ENCODE measurements at regions not wholly inside any gene's neighbourhood (a gene's known extent, or its start where the extent isn't known, plus 50 kb on each side); places are given as distances from the start of the nearest gene placed in this dataset.

DNA sequence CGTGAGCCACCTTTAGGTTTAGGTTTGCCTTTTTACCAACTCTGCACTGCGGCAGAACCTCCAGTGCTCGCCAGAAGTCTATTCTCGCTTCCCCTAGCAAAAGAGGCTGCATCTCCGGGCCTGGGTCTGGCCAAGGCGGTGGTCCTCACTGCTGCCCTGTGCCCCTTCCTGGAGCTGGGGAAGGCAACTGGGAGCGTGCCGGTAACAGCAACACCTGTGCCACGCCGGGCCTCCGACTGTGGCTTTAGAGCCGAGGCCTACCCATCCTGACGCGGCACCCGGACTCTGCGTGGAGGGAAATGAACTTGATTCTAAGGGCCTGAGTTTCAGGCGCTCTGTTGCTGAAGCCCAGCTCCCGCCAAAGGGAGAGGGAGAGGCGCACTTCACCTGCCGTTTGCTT, 82.4 kb upstream of the SPATA31C2 start:
- H3K36me3 ChIP-seq (ENCODE audit: insufficient read depth), result no peaks in the 10 kb centered on the region
- H3K4me2 ChIP-seq, result peak overlapping the region; percentile 49
- H3K27ac ChIP-seq (ENCODE audit: low read depth), result no peak overlapping the region
- no peak overlapping the region for H3K27ac Mint-ChIP-seq
- no peaks in the 10 kb centered on the region for H4K20me1 ChIP-seq (replicated peaks; ENCODE audit: insufficient read depth)
- H3K27me3 Mint-ChIP-seq (ENCODE audit: insufficient read depth, low read depth, poor library complexity), result no peaks in the 10 kb centered on the region
- peak; percentile 62 for ATAC-seq
- DNase-seq (ENCODE audit: low spot score), result peak; percentile 61
- H3K9me3 Mint-ChIP-seq, result no peaks in the 10 kb centered on the region
- TF ChIP-seq, protein P1, sequence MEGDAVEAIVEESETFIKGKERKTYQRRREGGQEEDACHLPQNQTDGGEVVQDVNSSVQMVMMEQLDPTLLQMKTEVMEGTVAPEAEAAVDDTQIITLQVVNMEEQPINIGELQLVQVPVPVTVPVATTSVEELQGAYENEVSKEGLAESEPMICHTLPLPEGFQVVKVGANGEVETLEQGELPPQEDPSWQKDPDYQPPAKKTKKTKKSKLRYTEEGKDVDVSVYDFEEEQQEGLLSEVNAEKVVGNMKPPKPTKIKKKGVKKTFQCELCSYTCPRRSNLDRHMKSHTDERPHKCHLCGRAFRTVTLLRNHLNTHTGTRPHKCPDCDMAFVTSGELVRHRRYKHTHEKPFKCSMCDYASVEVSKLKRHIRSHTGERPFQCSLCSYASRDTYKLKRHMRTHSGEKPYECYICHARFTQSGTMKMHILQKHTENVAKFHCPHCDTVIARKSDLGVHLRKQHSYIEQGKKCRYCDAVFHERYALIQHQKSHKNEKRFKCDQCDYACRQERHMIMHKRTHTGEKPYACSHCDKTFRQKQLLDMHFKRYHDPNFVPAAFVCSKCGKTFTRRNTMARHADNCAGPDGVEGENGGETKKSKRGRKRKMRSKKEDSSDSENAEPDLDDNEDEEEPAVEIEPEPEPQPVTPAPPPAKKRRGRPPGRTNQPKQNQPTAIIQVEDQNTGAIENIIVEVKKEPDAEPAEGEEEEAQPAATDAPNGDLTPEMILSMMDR (conservative IDR thresholded peaks at IDR 0.05; ENCODE audit: low read depth in 2 of 2), result no peak
- TF ChIP-seq ZNF114 (CRISPR knock-in tag; IDR thresholded peaks at IDR 0.05) (no peak), POLR2AphosphoS5 (IDR thresholded peaks at IDR 0.05; ENCODE audit: low read depth) (no peak), EZH2 (IDR thresholded peaks at IDR 0.05; ENCODE audit: low read depth, unreplicated experiment) (no peak), STAT1 (IDR thresholded peaks at IDR 0.05; ENCODE audit: unreplicated experiment) (no peak), JUNB (IDR thresholded peaks at IDR 0.05; ENCODE audit: unreplicated experiment) (no peak), EZH2phosphoT487 (IDR thresholded peaks at IDR 0.05; ENCODE audit: unreplicated experiment) (no peak), CREB1 (CRISPR knock-in tag; IDR thresholded peaks at IDR 0.05; ENCODE audit: low read depth) (no peak), NANOG (IDR thresholded peaks at IDR 0.05; ENCODE audit: borderline replicate concordance) (no peak), ZNF331 (CRISPR knock-in tag; IDR thresholded peaks at IDR 0.05; ENCODE audit: low read depth) (no peak)
- TF ChIP-seq, protein P2, sequence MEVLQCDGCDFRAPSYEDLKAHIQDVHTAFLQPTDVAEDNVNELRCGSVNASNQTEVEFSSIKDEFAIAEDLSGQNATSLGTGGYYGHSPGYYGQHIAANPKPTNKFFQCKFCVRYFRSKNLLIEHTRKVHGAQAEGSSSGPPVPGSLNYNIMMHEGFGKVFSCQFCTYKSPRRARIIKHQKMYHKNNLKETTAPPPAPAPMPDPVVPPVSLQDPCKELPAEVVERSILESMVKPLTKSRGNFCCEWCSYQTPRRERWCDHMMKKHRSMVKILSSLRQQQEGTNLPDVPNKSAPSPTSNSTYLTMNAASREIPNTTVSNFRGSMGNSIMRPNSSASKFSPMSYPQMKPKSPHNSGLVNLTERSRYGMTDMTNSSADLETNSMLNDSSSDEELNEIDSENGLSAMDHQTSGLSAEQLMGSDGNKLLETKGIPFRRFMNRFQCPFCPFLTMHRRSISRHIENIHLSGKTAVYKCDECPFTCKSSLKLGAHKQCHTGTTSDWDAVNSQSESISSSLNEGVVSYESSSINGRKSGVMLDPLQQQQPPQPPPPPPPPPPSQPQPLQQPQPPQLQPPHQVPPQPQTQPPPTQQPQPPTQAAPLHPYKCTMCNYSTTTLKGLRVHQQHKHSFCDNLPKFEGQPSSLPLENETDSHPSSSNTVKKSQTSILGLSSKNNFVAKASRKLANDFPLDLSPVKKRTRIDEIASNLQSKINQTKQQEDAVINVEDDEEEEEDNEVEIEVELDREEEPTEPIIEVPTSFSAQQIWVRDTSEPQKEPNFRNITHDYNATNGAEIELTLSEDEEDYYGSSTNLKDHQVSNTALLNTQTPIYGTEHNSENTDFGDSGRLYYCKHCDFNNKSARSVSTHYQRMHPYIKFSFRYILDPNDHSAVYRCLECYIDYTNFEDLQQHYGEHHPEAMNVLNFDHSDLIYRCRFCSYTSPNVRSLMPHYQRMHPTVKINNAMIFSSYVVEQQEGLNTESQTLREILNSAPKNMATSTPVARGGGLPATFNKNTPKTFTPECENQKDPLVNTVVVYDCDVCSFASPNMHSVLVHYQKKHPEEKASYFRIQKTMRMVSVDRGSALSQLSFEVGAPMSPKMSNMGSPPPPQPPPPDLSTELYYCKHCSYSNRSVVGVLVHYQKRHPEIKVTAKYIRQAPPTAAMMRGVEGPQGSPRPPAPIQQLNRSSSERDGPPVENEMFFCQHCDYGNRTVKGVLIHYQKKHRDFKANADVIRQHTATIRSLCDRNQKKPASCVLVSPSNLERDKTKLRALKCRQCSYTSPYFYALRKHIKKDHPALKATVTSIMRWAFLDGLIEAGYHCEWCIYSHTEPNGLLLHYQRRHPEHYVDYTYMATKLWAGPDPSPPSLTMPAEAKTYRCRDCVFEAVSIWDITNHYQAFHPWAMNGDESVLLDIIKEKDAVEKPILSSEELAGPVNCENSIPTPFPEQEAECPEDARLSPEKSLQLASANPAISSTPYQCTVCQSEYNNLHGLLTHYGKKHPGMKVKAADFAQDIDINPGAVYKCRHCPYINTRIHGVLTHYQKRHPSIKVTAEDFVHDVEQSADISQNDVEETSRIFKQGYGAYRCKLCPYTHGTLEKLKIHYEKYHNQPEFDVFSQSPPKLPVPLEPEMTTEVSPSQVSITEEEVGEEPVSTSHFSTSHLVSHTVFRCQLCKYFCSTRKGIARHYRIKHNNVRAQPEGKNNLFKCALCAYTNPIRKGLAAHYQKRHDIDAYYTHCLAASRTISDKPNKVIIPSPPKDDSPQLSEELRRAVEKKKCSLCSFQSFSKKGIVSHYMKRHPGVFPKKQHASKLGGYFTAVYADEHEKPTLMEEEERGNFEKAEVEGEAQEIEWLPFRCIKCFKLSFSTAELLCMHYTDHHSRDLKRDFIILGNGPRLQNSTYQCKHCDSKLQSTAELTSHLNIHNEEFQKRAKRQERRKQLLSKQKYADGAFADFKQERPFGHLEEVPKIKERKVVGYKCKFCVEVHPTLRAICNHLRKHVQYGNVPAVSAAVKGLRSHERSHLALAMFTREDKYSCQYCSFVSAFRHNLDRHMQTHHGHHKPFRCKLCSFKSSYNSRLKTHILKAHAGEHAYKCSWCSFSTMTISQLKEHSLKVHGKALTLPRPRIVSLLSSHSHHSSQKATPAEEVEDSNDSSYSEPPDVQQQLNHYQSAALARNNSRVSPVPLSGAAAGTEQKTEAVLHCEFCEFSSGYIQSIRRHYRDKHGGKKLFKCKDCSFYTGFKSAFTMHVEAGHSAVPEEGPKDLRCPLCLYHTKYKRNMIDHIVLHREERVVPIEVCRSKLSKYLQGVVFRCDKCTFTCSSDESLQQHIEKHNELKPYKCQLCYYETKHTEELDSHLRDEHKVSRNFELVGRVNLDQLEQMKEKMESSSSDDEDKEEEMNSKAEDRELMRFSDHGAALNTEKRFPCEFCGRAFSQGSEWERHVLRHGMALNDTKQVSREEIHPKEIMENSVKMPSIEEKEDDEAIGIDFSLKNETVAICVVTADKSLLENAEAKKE (CRISPR knock-in tag; IDR thresholded peaks at IDR 0.05), result no peak
- TF ChIP-seq, protein P3, sequence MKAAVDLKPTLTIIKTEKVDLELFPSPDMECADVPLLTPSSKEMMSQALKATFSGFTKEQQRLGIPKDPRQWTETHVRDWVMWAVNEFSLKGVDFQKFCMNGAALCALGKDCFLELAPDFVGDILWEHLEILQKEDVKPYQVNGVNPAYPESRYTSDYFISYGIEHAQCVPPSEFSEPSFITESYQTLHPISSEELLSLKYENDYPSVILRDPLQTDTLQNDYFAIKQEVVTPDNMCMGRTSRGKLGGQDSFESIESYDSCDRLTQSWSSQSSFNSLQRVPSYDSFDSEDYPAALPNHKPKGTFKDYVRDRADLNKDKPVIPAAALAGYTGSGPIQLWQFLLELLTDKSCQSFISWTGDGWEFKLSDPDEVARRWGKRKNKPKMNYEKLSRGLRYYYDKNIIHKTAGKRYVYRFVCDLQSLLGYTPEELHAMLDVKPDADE (IDR thresholded peaks at IDR 0.05), result no peak
- TF ChIP-seq, protein P4, sequence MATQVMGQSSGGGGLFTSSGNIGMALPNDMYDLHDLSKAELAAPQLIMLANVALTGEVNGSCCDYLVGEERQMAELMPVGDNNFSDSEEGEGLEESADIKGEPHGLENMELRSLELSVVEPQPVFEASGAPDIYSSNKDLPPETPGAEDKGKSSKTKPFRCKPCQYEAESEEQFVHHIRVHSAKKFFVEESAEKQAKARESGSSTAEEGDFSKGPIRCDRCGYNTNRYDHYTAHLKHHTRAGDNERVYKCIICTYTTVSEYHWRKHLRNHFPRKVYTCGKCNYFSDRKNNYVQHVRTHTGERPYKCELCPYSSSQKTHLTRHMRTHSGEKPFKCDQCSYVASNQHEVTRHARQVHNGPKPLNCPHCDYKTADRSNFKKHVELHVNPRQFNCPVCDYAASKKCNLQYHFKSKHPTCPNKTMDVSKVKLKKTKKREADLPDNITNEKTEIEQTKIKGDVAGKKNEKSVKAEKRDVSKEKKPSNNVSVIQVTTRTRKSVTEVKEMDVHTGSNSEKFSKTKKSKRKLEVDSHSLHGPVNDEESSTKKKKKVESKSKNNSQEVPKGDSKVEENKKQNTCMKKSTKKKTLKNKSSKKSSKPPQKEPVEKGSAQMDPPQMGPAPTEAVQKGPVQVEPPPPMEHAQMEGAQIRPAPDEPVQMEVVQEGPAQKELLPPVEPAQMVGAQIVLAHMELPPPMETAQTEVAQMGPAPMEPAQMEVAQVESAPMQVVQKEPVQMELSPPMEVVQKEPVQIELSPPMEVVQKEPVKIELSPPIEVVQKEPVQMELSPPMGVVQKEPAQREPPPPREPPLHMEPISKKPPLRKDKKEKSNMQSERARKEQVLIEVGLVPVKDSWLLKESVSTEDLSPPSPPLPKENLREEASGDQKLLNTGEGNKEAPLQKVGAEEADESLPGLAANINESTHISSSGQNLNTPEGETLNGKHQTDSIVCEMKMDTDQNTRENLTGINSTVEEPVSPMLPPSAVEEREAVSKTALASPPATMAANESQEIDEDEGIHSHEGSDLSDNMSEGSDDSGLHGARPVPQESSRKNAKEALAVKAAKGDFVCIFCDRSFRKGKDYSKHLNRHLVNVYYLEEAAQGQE (IDR thresholded peaks at IDR 0.05; ENCODE audit: unreplicated experiment), result no peak
- no peaks in the 10 kb centered on the region for H3K79me2 ChIP-seq (replicated peaks; ENCODE audit: insufficient read depth)
- no peak overlapping the region for H3K4me3 Mint-ChIP-seq
- peaks cover 15% of the 10 kb centered on the region for H3K4me1 Mint-ChIP-seq
- no peaks in the 10 kb centered on the region for H3K27me3 ChIP-seq (ENCODE audit: insufficient read depth)
- peaks cover 14% of the 10 kb centered on the region; the same call in 1 of the 2 replicates for H3K4me1 ChIP-seq (ENCODE audit: insufficient read depth)
- no peak overlapping the region for H3K4me3 ChIP-seq
- 0 out of 2 replicates have a peak, but pooled peaks cover 2% of the 10 kb centered on the region for H3F3A ChIP-seq (replicated peaks; ENCODE audit: low read depth)
- H3K36me3 Mint-ChIP-seq (ENCODE audit: low read depth), result no peaks in the 10 kb centered on the region
- peak overlapping the region; percentile 97 for H2AFZ ChIP-seq
- H3K9me2 ChIP-seq (ENCODE audit: insufficient read depth), result no peaks in the 10 kb centered on the region

All from GM23338 (cell line).